ENCODE measurements at regions not wholly inside any gene's neighbourhood (a gene's known extent, or its start where the extent isn't known, plus 50 kb on each side); places are given as distances from the start of the nearest gene placed in this dataset.

DNA sequence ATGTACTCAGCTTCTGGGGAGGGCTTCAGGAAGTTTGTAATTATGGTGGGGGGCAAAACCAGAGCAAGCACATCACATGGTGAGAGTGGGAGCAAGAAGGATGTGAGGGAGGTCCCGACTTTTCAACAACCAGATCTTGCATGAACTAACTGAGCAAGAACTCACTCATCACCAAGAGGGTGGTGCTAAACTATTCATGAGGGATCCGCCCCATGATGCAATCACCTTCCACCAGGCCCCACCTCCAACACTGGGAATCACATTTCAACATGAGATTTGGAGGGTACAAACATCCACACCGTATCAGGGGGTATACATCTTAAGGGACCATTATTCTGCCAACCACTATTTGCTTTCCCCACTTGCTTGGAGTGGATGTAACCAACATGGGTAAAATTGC, 209.6 kb upstream of the HNRNPA3 start:
- DNase-seq (ENCODE audit: low spot score) = no peak
- Histone ChIP-seq H3K27ac (ENCODE audit: extremely low read length, insufficient read depth, low read length) (no peak overlapping the region), H3K36me3 (replicated peaks in 1 of 2; ENCODE audit: control insufficient read depth in 1 of 2, insufficient read depth in 2 of 2, low read length in 2 of 2) (no peaks in the 10 kb centered on the region), H3K79me2 (ENCODE audit: insufficient read depth, low read length) (no peaks in the 10 kb centered on the region), H2AFZ (ENCODE audit: low read length) (no peak overlapping the region), H3K4me3 (replicated peaks in 1 of 3; ENCODE audit: insufficient read depth in 1 of 3, low read depth in 2 of 3, low read length in 3 of 3) (no peak overlapping the region), H3K27me3 (ENCODE audit: control insufficient read depth in 1 of 2, insufficient read depth in 2 of 2, low read length in 2 of 2) (no peaks in the 10 kb centered on the region), H4K20me1 (ENCODE audit: insufficient read depth, low read length) (no peaks in the 10 kb centered on the region), H3K9me3 (ENCODE audit: low read length) (no peaks in the 10 kb centered on the region), H3K9ac (ENCODE audit: insufficient read depth, low read depth, low read length) (no peak overlapping the region), H3K4me2 (ENCODE audit: low read depth, low read length) (no peak overlapping the region), H3K4me1 (ENCODE audit: insufficient read depth, low read length) (no peaks in the 10 kb centered on the region)
- POLR2A ChIA-PET = no interaction called here
- WGBS (ENCODE audit: low lambda C conversion rate) = 0% methylated on average over 3 of the region's 3 CpGs
- in situ Hi-C loops (cut with HindIII; ENCODE audit: extremely low pct_ligation_motif_present, low pct_unique_long_range_greater_than_20kb) (no loop called here), intact Hi-C loops (cut with micrococcal nuclease; ENCODE audit: unreplicated experiment) (no loop called here)
- CTCF ChIA-PET (ENCODE audit: low intra/inter-chr PET ratio, low total read pairs) = no interaction called here
- BruUV-seq (replicated peaks) = no TSS peak
- FAIRE-seq = no peak
- no peak for ATAC-seq
- TF ChIP-seq JUN (CRISPR knock-in tag; IDR thresholded peaks at IDR 0.05) (no peak), RORA (CRISPR knock-in tag; IDR thresholded peaks at IDR 0.05) (no peak), HOXA5 (CRISPR knock-in tag; IDR thresholded peaks at IDR 0.05) (no peak), NFIB (CRISPR knock-in tag; IDR thresholded peaks at IDR 0.05; ENCODE audit: borderline replicate concordance) (no peak), PLRG1 (conservative IDR thresholded peaks at IDR 0.05) (no peak), ZNF761 (CRISPR knock-in tag; conservative IDR thresholded peaks at IDR 0.05) (no peak), ISX (CRISPR knock-in tag; conservative IDR thresholded peaks at IDR 0.05) (no peak), THAP11 (CRISPR knock-in tag; IDR thresholded peaks at IDR 0.05) (no peak), CHCHD3 (CRISPR knock-in tag; IDR thresholded peaks at IDR 0.05) (no peak), CCDC6 (CRISPR knock-in tag; IDR thresholded peaks at IDR 0.05) (no peak), ARNT2 (CRISPR knock-in tag; IDR thresholded peaks at IDR 0.05; ENCODE audit: low read depth) (no peak), ZNF10 (CRISPR knock-in tag; IDR thresholded peaks at IDR 0.05; ENCODE audit: borderline replicate concordance, low read depth) (no peak)
- TF ChIP-seq, protein P1, sequence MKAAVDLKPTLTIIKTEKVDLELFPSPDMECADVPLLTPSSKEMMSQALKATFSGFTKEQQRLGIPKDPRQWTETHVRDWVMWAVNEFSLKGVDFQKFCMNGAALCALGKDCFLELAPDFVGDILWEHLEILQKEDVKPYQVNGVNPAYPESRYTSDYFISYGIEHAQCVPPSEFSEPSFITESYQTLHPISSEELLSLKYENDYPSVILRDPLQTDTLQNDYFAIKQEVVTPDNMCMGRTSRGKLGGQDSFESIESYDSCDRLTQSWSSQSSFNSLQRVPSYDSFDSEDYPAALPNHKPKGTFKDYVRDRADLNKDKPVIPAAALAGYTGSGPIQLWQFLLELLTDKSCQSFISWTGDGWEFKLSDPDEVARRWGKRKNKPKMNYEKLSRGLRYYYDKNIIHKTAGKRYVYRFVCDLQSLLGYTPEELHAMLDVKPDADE (CRISPR knock-in tag; IDR thresholded peaks at IDR 0.05) = no peak
- TF ChIP-seq, protein P2, sequence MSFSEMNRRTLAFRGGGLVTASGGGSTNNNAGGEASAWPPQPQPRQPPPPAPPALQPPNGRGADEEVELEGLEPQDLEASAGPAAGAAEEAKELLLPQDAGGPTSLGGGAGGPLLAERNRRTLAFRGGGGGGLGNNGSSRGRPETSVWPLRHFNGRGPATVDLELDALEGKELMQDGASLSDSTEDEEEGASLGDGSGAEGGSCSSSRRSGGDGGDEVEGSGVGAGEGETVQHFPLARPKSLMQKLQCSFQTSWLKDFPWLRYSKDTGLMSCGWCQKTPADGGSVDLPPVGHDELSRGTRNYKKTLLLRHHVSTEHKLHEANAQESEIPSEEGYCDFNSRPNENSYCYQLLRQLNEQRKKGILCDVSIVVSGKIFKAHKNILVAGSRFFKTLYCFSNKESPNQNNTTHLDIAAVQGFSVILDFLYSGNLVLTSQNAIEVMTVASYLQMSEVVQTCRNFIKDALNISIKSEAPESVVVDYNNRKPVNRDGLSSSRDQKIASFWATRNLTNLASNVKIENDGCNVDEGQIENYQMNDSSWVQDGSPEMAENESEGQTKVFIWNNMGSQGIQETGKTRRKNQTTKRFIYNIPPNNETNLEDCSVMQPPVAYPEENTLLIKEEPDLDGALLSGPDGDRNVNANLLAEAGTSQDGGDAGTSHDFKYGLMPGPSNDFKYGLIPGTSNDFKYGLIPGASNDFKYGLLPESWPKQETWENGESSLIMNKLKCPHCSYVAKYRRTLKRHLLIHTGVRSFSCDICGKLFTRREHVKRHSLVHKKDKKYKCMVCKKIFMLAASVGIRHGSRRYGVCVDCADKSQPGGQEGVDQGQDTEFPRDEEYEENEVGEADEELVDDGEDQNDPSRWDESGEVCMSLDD (CRISPR knock-in tag; IDR thresholded peaks at IDR 0.05; ENCODE audit: borderline replicate concordance) = no peak
- TF ChIP-seq, protein P3, sequence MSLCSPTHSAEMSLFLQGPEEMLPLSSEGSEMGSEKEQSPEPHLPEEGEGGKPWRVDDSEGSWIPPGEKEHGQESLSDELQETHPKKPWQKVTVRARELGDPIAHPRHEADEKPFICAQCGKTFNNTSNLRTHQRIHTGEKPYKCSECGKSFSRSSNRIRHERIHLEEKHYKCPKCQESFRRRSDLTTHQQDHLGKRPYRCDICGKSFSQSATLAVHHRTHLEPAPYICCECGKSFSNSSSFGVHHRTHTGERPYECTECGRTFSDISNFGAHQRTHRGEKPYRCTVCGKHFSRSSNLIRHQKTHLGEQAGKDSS (CRISPR knock-in tag; IDR thresholded peaks at IDR 0.05; ENCODE audit: borderline replicate concordance, low read depth) = no peak
- TF ChIP-seq, protein P4, sequence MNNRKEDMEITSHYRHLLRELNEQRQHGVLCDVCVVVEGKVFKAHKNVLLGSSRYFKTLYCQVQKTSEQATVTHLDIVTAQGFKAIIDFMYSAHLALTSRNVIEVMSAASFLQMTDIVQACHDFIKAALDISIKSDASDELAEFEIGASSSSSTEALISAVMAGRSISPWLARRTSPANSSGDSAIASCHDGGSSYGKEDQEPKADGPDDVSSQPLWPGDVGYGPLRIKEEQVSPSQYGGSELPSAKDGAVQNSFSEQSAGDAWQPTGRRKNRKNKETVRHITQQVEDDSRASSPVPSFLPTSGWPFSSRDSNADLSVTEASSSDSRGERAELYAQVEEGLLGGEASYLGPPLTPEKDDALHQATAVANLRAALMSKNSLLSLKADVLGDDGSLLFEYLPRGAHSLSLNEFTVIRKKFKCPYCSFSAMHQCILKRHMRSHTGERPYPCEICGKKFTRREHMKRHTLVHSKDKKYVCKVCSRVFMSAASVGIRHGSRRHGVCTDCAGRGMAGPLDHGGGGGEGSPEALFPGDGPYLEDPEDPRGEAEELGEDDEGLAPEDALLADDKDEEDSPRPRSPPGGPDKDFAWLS (CRISPR knock-in tag; IDR thresholded peaks at IDR 0.05; ENCODE audit: borderline replicate concordance) = no peak
- TF ChIP-seq, protein P5, sequence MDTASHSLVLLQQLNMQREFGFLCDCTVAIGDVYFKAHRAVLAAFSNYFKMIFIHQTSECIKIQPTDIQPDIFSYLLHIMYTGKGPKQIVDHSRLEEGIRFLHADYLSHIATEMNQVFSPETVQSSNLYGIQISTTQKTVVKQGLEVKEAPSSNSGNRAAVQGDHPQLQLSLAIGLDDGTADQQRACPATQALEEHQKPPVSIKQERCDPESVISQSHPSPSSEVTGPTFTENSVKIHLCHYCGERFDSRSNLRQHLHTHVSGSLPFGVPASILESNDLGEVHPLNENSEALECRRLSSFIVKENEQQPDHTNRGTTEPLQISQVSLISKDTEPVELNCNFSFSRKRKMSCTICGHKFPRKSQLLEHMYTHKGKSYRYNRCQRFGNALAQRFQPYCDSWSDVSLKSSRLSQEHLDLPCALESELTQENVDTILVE (CRISPR knock-in tag; IDR thresholded peaks at IDR 0.05) = no peak

Measured in HepG2 (cell line).